Neural progenitor cell (in vitro differentiated cells): ENCODE measurements at regions not wholly inside any gene's neighbourhood (a gene's known extent, or its start where the extent isn't known, plus 50 kb on each side); places are given as distances from the start of the nearest gene placed in this dataset.

ENCODE experiments used
- CTCF ChIP-seq: fragments of 200-600 bp; sonication (generic); IDR thresholded peaks from 2 replicates; pipeline ENCODE4 v1.5.1; 2017; ENCODE audit warnings: antibody characterized with exemption, mild to moderate bottlenecking
- EZH2 ChIP-seq: fragments of 200-600 bp; sonication (generic); IDR thresholded peaks from 2 replicates; pipeline ENCODE4 v1.6.1; 2017; ENCODE audit warnings: antibody characterized with exemption, mild to moderate bottlenecking, moderate library complexity

- no peak for TF ChIP-seq CTCF
- TF ChIP-seq EZH2: no peak
Measured at GRCh38 chr5:33282157-33282556, 158.6 kb upstream of the TARS1 start.
